SK-N-SH (cell line): ENCODE measurements at regions not wholly inside any gene's neighbourhood (a gene's known extent, or its start where the extent isn't known, plus 50 kb on each side); places are given as distances from the start of the nearest gene placed in this dataset.

Experiments used
- CTCF ChIP-seq: fragments of 200-600 bp; sonication (generic); IDR thresholded peaks from 2 replicates; pipeline ENCODE4 v1.6.1; 2017; ENCODE audit warnings: antibody characterized with exemption, mild to moderate bottlenecking, moderate library complexity
- EP300 ChIP-seq, 2 experiments: IDR thresholded peaks; 2 replicates each; pipeline versions ENCODE4 v1.4.0 to v1.6.1; 2012; ENCODE audit warnings: borderline replicate concordance in 1 of 2, low read depth in 1 of 2, low read length in 1 of 2
- MXI1 ChIP-seq: IDR thresholded peaks from 2 replicates; pipeline ENCODE4 v1.6.1; 2012; ENCODE audit warnings: mild to moderate bottlenecking, low read depth, low read length, improper control_type of control experiment
- NFIC ChIP-seq: IDR thresholded peaks from 2 replicates; pipeline ENCODE4 v1.4.0; 2012; ENCODE audit warnings: borderline replicate concordance
- POLR2AphosphoS5 ChIP-seq: IDR thresholded peaks from 2 replicates; pipeline ENCODE4 v1.6.1; 2012; ENCODE audit warnings: low read depth, low read length
- RFX5 ChIP-seq: IDR thresholded peaks from 2 replicates; pipeline ENCODE4 v1.6.1; 2012; ENCODE audit warnings: mild to moderate bottlenecking, improper control_type of control experiment, low read length
- SMC3 ChIP-seq: IDR thresholded peaks from 2 replicates; pipeline ENCODE4 v1.6.1; 2012; ENCODE audit warnings: low read depth, low read length, improper control_type of control experiment

GRCh38 chr13:91139232-91139631 lies 208.3 kb upstream of the MIR17HG start:
- TF ChIP-seq MXI1: no peak
- TF ChIP-seq RFX5: no peak
- TF ChIP-seq NFIC: no peak
- TF ChIP-seq POLR2AphosphoS5: no peak
- TF ChIP-seq CTCF: no peak
- no peak for TF ChIP-seq SMC3
- no peak for TF ChIP-seq EP300 (IDR thresholded peaks at IDR 0.05; ENCODE audit: borderline replicate concordance in 1 of 2, low read depth in 1 of 2, low read length in 1 of 2)
